HG03045 (cell line): ENCODE measurements at regions not wholly inside any gene's neighbourhood (a gene's known extent, or its start where the extent isn't known, plus 50 kb on each side); places are given as distances from the start of the nearest gene placed in this dataset.

Experiments
- ATAC-seq: cut with Tn5 transposase; IDR thresholded peaks from one replicate; pipeline ENCODE4 v1.9.1; 2021; ENCODE audit warnings: mild to moderate bottlenecking, moderate library complexity; ENCODE audit not compliant: unreplicated experiment

GRCh38 chr3:145721273-145721805, 439.6 kb downstream of the PLOD2 start:
- no peak for ATAC-seq

- ATAC-seq = no peak
These were observed 439.2 kb downstream of the PLOD2 start for GRCh38 chr3:145721815-145722214.

- no peak for ATAC-seq
These were observed 433.5 kb downstream of the PLOD2 start for GRCh38 chr3:145727476-145727875.

GRCh38 chr3:145735631-145736030, 425.4 kb downstream of the PLOD2 start:
- ATAC-seq = no peak

- ATAC-seq = no peak
These were observed 423.0 kb downstream of the PLOD2 start for GRCh38 chr3:145737952-145738351.

GRCh38 chr3:145739926-145740325, 421.1 kb downstream of the PLOD2 start:
- no peak for ATAC-seq

GRCh38 chr3:145750657-145751056, 410.3 kb downstream of the PLOD2 start:
- ATAC-seq = no peak

GRCh38 chr3:145752576-145752975, 408.4 kb downstream of the PLOD2 start:
- no peak for ATAC-seq

- no peak for ATAC-seq
These were observed 406.2 kb downstream of the PLOD2 start for GRCh38 chr3:145754605-145755289.

- ATAC-seq = no peak
These were observed 400.9 kb downstream of the PLOD2 start for GRCh38 chr3:145760036-145760435.

- ATAC-seq = no peak
These were observed 393.1 kb downstream of the PLOD2 start for GRCh38 chr3:145767909-145768308.

- ATAC-seq = peak; percentile 67
These were observed 384.1 kb downstream of the PLOD2 start for GRCh38 chr3:145776782-145777408.

- ATAC-seq = no peak
These were observed 380.7 kb downstream of the PLOD2 start for GRCh38 chr3:145780301-145780700.

- no peak for ATAC-seq
These were observed 375.3 kb downstream of the PLOD2 start for GRCh38 chr3:145785668-145786067.

GRCh38 chr3:145798007-145798406, 363.0 kb downstream of the PLOD2 start:
- no peak for ATAC-seq

- no peak for ATAC-seq
These were observed 362.1 kb downstream of the PLOD2 start for GRCh38 chr3:145798696-145799537.

- no peak for ATAC-seq
These were observed 359.3 kb downstream of the PLOD2 start for GRCh38 chr3:145801696-145802095.

- ATAC-seq = no peak
These were observed 353.0 kb downstream of the PLOD2 start for GRCh38 chr3:145807990-145808389.

GRCh38 chr3:145812391-145812790, 348.6 kb downstream of the PLOD2 start:
- ATAC-seq = no peak

GRCh38 chr3:145815707-145816413, 345.1 kb downstream of the PLOD2 start:
- ATAC-seq = no peak
